CD4-positive, alpha-beta T cell treated with Interleukin-6 for 4 hours (primary cell): ENCODE measurements at regions not wholly inside any gene's neighbourhood (a gene's known extent, or its start where the extent isn't known, plus 50 kb on each side); places are given as distances from the start of the nearest gene placed in this dataset.

Experiments
- DNase-seq: peaks from one replicate; pipeline ENCODE4 v3.0.0-alpha.2; 2020; ENCODE audit warnings: mixed read lengths

GRCh38 chr13:52975969-52976368 lies 52.6 kb upstream of the OLFM4 start:
- no peak for DNase-seq

GRCh38 chr13:52975161-52975560 lies 53.5 kb upstream of the OLFM4 start:
- DNase-seq: no peak

GRCh38 chr13:52974711-52975110 lies 53.9 kb upstream of the OLFM4 start:
- no peak for DNase-seq

GRCh38 chr13:52969373-52969772 lies 59.2 kb upstream of the OLFM4 start:
- DNase-seq: no peak

GRCh38 chr13:52968074-52968700 lies 60.4 kb upstream of the OLFM4 start:
- peak; percentile 58 for DNase-seq

GRCh38 chr13:52961987-52962386 lies 66.6 kb upstream of the OLFM4 start:
- no peak for DNase-seq

GRCh38 chr13:52961256-52961910 lies 67.2 kb upstream of the OLFM4 start:
- no peak for DNase-seq

- DNase-seq: no peak
Observed at GRCh38 chr13:52955472-52955874, 73.1 kb upstream of the OLFM4 start.

- DNase-seq: no peak
Observed at GRCh38 chr13:52954838-52955237, 73.8 kb upstream of the OLFM4 start.

GRCh38 chr13:52950436-52950956 lies 78.1 kb upstream of the OLFM4 start:
- no peak for DNase-seq

- DNase-seq: no peak
Observed at GRCh38 chr13:52949742-52950141, 78.9 kb upstream of the OLFM4 start.

- no peak for DNase-seq
Observed at GRCh38 chr13:52949044-52949443, 79.6 kb upstream of the OLFM4 start.

GRCh38 chr13:52947921-52948373 lies 80.7 kb upstream of the OLFM4 start:
- no peak for DNase-seq

GRCh38 chr13:52945348-52945747 lies 83.3 kb upstream of the OLFM4 start:
- DNase-seq: no peak

- no peak for DNase-seq
Observed at GRCh38 chr13:52944697-52945096, 83.9 kb upstream of the OLFM4 start.

GRCh38 chr13:52938065-52938464 lies 89.6 kb upstream of the PCDH8 start:
- no peak for DNase-seq

- DNase-seq: no peak
Observed at GRCh38 chr13:52936806-52937205, 88.4 kb upstream of the PCDH8 start.

- DNase-seq: no peak
Observed at GRCh38 chr13:52934258-52934657, 85.8 kb upstream of the PCDH8 start.

- no peak for DNase-seq
Observed at GRCh38 chr13:52933547-52934210, 85.2 kb upstream of the PCDH8 start.

- DNase-seq: no peak
Observed at GRCh38 chr13:52933099-52933498, 84.7 kb upstream of the PCDH8 start.

- no peak for DNase-seq
Observed at GRCh38 chr13:52932649-52933048, 84.2 kb upstream of the PCDH8 start.

- no peak for DNase-seq
Observed at GRCh38 chr13:52931539-52932431, 83.3 kb upstream of the PCDH8 start.

- DNase-seq: no peak
Observed at GRCh38 chr13:52931131-52931530, 82.7 kb upstream of the PCDH8 start.
